ENCODE measurements at regions not wholly inside any gene's neighbourhood (a gene's known extent, or its start where the extent isn't known, plus 50 kb on each side); places are given as distances from the start of the nearest gene placed in this dataset.
"Not testable (repeated sequence)": the region's sequence is repeated elsewhere in the genome, so short reads cannot be mapped to it uniquely, and the experiment has no call there.

GRCh38 chr9:25282946-25283345 lies 395.3 kb downstream of the TUSC1 start:
- DNase-seq (ENCODE audit: low read depth, low spot score): no peak

- DNase-seq (ENCODE audit: low read depth, low spot score): no peak
These were observed 416.8 kb downstream of the TUSC1 start for GRCh38 chr9:25261445-25261844.

DNA sequence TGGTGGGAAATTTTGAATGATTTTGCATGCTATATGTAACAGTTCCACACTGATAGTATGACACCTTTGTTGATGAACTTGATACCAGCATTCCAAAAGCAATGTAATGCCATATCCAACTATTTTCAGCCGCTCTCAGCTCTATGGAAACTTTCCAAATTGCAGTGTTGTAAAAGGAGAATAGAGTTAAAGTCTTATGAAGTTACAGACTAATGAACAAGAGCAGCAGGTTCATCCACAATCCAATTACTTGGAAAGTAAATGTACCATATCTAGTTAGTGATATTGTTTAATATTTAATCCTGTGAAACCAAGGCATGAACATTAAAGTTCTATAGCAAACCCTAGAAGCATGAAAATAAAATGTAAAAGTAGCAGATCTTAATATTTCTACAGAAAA lies 418.2 kb downstream of the TUSC1 start:
- DNase-seq (ENCODE audit: low read depth, low spot score): no peak

- DNase-seq (ENCODE audit: low read depth, low spot score): no peak
These were observed 423.0 kb downstream of the TUSC1 start for GRCh38 chr9:25255216-25255615.

DNA sequence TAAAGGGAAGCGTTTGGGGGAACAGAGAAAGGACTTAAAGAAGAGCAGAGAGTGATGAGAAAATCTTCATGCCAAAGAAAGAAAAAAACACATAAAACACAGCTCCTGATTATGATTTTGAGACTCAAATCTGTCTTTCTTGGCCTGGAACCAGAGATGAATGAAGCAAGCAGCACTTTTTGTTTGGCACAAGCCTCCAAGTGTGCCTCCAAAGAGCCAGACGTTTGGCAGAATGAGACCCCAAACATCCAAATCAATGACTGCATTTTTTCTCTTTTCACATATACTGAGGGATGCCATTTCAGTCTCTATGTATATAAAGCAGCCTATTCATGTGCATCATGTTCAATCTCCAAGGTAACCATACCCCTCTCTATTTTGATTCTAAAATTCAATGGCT lies 424.2 kb downstream of the TUSC1 start:
- DNase-seq (ENCODE audit: low read depth, low spot score): no peak

DNA sequence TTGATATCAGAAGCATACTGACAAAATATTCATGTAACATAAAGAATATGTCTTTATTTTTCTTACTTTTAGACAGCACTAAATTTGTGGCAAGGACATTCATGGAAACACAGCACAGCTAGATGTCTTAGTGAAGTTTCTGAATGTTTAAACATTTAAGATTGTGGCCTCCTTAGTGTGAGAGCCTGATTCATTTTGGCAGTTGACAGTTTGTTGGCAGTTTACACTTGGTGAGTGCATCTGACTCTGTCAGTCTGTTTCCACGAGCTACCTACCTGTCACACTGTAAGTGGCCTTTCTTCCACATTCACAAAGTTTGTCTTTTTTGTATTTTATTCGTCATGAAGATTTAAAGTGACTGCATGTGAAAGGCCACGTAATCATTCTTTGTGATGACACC lies 436.8 kb downstream of the TUSC1 start:
- no peak for DNase-seq (ENCODE audit: low read depth, low spot score)

- DNase-seq (ENCODE audit: low read depth, low spot score): no peak
These were observed 451.1 kb downstream of the TUSC1 start for GRCh38 chr9:25226901-25227686.

DNA sequence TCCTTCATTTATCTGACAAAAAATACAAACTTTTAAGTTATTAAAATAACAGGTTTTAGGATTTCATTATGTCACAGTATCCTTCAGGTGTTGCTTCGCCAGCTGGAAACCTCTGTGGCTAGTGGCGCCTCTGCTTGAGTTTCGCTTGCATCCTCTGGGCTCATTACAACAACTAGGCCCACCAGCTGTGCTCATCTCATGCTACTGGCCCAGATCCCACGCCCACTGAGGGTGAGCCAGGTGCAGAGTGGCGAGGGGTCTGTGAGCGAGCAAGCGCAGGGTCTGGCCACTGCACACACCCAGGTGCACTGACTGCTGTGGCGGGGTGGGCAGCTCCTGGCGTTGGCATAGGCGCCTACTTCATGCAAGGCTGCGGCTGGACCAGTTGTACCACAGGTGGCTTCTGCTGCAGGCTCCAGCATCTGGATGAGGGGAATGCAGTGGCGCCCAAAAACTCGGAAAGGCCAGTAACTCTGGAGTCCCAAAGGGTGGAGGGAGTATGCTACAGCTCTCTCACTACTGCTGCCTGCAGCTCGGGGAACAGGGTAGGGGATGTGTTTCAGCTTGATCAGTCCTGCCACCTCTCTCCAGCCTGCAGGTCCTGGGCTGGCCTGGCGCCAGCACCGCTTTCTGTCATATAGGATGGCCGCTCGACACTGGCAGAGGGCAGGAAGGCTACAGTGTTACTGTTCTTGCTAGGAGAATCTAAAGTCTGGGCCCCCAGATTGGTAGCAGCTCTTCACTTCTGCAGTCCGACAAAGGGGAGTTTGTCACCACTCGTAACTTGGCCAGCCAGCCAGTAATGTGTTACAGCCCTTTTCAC lies 452.1 kb downstream of the TUSC1 start:
- DNase-seq (ENCODE audit: low read depth, low spot score): no peak

- DNase-seq (ENCODE audit: low read depth, low spot score): no peak
These were observed 453.2 kb downstream of the TUSC1 start for GRCh38 chr9:25224996-25225395.

DNA sequence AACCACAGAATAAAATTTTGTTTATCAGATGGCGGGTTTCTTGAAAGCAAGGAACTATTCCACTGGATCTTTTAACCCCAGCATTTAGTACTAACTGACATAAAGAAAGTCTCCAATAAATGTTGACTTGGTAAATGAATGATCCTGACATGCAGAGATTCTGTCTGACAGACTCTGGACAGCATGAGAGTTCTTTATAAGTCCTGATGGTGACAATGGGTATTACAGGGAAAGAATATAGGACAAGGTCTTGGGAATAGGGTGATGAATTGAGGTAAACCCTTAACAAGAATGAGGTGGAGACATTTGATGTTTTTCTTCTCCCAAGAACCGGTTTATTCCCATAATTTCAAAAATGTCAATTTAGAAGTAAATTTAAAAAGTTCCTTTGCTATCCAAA lies 453.9 kb downstream of the TUSC1 start:
- DNase-seq (ENCODE audit: low read depth, low spot score): no peak

GRCh38 chr9:25212361-25212760 lies 465.9 kb downstream of the TUSC1 start:
- DNase-seq (ENCODE audit: low read depth, low spot score): no peak

DNA sequence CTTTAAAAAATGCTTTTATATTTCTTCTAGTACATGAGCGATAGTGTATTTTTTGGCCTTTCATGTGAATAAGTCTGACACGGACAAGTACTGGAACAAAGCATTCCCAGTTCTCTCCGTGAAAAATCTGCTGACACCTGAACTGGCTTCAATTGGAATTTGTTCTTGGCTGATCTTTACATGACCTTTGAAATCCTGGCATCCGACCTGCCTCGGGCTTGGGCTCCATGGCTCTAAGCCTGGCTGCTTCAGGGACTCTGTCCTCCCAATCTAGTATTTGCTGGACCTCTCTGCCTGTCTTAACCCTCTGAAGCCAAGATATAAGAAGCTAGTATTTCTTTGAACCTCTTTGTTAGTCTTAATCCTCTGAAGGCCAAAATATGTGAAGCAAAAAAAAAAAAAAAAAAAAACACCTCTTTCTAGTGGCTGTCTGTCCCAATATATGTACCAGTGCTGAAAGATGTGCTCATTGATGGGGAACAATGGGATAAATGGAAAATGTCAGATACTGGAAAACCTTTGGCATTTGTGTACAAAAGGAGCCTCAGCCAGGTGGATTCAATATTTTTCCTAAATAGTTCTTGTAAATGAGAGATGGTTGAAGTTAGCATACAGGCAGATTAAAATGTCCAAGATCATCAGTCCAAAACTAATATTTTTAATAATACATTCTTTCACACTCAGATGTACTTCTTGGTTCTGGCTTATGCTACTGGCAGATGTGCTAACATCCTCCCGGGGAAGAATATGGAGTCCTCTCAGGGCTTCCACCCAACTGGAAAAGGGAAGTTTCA lies 470.6 kb downstream of the TUSC1 start:
- DNase-seq (ENCODE audit: low read depth, low spot score): no peak

DNA sequence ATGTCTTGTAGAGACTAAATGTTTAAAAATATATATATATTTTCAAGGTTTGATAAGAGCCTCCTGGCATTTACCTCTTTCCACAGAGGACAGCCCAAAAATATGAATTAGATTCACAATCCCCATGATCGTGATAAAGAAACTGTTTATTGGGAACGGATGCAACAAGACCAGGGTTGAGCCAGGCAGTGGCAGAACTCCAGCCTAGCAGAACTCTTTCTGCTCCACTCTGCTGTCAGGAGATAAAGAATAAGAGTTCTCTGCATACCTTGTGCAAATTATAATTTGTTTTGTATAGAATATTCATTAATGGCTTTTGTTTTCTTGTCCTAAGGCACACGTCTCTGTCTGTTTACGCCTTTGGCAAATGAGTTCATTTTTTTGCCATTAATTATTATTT lies 472.2 kb downstream of the TUSC1 start:
- no peak for DNase-seq (ENCODE audit: low read depth, low spot score)

- no peak for DNase-seq (ENCODE audit: low read depth, low spot score)
These were observed 473.0 kb downstream of the TUSC1 start for GRCh38 chr9:25205285-25205684.

GRCh38 chr9:25177858-25178257 lies 500.4 kb downstream of the TUSC1 start:
- no peak for DNase-seq (ENCODE audit: low read depth, low spot score)

GRCh38 chr9:25129537-25129936 lies 548.7 kb downstream of the TUSC1 start:
- DNase-seq (ENCODE audit: low read depth, low spot score): no peak

DNA sequence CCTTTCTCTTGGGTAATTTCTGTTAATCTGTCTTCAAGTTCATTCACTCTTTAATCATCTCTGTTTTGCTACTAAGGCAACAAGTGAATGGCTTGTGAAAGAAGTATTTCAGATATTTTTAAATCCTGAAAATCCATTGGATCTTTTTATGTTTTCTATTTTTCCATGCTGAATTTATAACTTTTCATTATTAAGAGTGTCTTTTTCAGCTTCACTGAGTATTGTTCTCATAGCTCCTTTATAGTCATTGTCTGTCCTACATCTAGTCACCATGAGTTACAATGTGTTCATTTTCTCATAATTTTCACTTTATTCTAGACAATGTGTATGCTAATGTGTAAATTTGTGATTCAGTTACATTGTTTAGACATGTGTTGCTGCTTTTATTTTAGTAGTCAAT lies 556.4 kb downstream of the TUSC1 start:
- DNase-seq (ENCODE audit: low read depth, low spot score): no peak

DNA sequence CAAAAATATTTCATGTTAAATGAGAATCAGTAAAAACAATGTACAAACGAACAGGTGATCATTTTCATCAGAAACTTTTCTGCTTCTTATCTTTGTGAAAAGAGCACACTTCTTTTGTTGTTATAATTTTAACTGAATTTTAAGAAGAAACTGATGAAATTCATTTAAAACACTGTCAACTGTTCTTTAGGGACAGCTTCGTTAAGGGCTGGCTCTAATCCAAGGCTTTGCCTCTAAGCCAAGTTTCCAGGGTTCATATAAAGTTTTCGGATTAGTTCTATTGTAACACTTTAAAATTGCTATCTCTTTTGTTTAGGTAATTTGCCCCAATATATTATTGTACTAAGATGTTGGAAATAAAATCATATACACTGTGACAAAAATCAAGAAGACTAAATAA lies 559.2 kb downstream of the TUSC1 start:
- no peak for DNase-seq (ENCODE audit: low read depth, low spot score)

- no peak for DNase-seq (ENCODE audit: low read depth, low spot score)
These were observed 560.5 kb downstream of the TUSC1 start for GRCh38 chr9:25117791-25118190.

DNA sequence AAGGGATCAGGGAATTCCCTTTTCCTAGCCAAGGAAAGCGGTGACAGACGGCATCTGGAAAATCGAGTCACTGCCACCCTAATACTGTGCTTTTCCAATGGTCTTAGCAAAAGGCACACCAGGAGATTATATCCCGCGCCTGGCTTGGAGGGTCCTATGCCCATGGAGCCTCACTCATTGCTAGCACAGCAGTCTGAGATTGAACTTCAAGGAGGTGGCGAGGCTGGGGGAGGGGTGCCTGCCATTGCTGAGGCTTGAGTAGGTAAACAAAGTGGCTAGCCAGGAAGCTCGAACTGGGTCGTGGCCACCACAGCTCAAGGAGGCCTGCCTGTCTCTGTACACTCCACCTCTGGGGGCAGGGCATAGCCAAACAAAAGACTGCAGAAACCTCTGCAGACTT lies 556.5 kb upstream of the IZUMO3 start:
- DNase-seq (ENCODE audit: low read depth, low spot score): not testable (repeated sequence)

DNA sequence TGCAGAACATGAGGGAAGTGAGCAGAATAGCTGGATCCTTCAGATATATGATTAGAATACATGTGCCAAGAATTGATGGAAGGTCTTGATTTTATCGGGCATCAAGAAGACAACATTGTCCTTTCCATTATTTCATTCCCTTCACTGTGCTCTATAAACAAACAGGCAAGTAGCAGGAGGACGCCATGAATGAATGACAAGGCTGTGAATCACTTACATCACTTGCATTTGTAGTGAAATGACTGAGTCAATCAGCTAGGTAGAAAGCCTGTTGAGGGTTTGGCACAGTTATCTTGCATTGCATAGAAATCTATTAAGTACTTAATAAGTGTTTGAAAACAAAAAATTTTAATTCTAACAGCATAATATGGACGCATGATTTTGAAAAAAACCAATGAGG lies 548.8 kb upstream of the IZUMO3 start:
- no peak for DNase-seq (ENCODE audit: low read depth, low spot score)

DNA sequence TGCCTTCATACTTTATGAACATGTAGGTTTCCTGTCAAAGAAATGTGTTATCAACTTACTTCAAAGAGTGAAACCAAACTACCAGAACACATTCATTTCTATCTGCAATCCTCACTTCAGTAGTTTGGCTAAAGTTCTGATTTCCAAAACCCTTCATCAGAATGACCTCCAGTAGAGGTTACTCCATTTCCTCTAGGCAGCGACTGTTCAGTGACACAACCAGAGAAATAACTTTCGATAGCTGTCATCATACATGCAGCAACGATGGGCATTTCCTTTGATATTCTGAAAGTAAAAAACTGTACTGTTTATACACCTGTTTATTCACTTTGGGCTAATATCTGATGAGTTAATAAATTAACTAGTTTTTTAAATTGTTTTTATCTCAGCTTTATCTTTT lies 532.5 kb upstream of the IZUMO3 start:
- no peak for DNase-seq (ENCODE audit: low read depth, low spot score)
